GM23338 (cell line): ENCODE measurements at regions not wholly inside any gene's neighbourhood (a gene's known extent, or its start where the extent isn't known, plus 50 kb on each side); places are given as distances from the start of the nearest gene placed in this dataset.
A peak's percentile ranks its signal among the peaks of the same experiment; 100 is the strongest.

ENCODE experiments used
- ATAC-seq: fragments of 200-7000 bp; cut with Tn5 transposase; 3 replicates; pipeline ENCODE4 v1.9.1; 2020
- DNase-seq: peaks from one replicate; pipeline ENCODE4 v3.0.0-alpha.2; 2015; ENCODE audit warnings: low spot score
- H2AFZ ChIP-seq: fragments of 200-600 bp; sonication (generic); 2 replicates; pipeline ENCODE4 v1.8.0; 2016; ENCODE audit warnings: antibody characterized with exemption, mild to moderate bottlenecking, moderate library complexity
- H3F3A ChIP-seq: fragments of 200-600 bp; sonication (generic); replicated peaks from 2 replicates; pipeline ENCODE4 v1.8.0; 2017; ENCODE audit warnings: antibody characterized with exemption, mixed run types, low read depth
- H3K27ac ChIP-seq: fragments of 200-600 bp; sonication (generic); 2 replicates; pipeline ENCODE4 v1.6.1; 2016; ENCODE audit warnings: low read depth
- H3K27me3 ChIP-seq: fragments of 200-600 bp; sonication (generic); 2 replicates; pipeline ENCODE4 v1.8.0; 2016; ENCODE audit warnings: mild to moderate bottlenecking, mixed run types, moderate library complexity; ENCODE audit not compliant: insufficient read depth
- H3K36me3 ChIP-seq: fragments of 200-600 bp; sonication (generic); 2 replicates; pipeline ENCODE4 v1.8.0; 2016; ENCODE audit warnings: mild to moderate bottlenecking; ENCODE audit not compliant: insufficient read depth
- H3K4me1 ChIP-seq: fragments of 200-600 bp; sonication (generic); 2 replicates; pipeline ENCODE4 v1.8.0; 2016; ENCODE audit warnings: mild to moderate bottlenecking, moderate library complexity; ENCODE audit not compliant: insufficient read depth
- H3K4me2 ChIP-seq: fragments of 200-600 bp; sonication (generic); 2 replicates; pipeline ENCODE4 v1.7.1; 2017; ENCODE audit warnings: mixed run types
- H3K4me3 ChIP-seq: fragments of 200-600 bp; sonication (generic); 2 replicates; pipeline ENCODE4 v1.6.1; 2016; ENCODE audit warnings: mixed run types
- H3K79me2 ChIP-seq: fragments of 200-600 bp; sonication (generic); replicated peaks from 2 replicates; pipeline ENCODE4 v1.8.0; 2017; ENCODE audit warnings: mild to moderate bottlenecking; ENCODE audit not compliant: insufficient read depth
- H3K9me2 ChIP-seq: fragments of 200-600 bp; sonication (generic); 2 replicates; pipeline ENCODE4 v1.8.0; 2017; ENCODE audit not compliant: insufficient read depth
- H4K20me1 ChIP-seq: fragments of 200-600 bp; sonication (generic); replicated peaks from 2 replicates; pipeline ENCODE4 v1.8.0; 2017; ENCODE audit warnings: mild to moderate bottlenecking; ENCODE audit not compliant: insufficient read depth
- H3K27ac Mint-ChIP-seq: 2 replicates; pipeline ENCODE4 v1.8.0; 2020; ENCODE audit warnings: inconsistent platforms, mild to moderate bottlenecking, moderate library complexity, mixed read lengths
- H3K27me3 Mint-ChIP-seq: 3 replicates; pipeline ENCODE4 v1.8.0; 2022; ENCODE audit warnings: low read depth, mild to moderate bottlenecking, moderate library complexity, mixed read lengths, inconsistent platforms; ENCODE audit not compliant: insufficient read depth, poor library complexity
- H3K36me3 Mint-ChIP-seq: 3 replicates; pipeline ENCODE4 v1.8.0; 2021; ENCODE audit warnings: low read depth, mild to moderate bottlenecking, inconsistent platforms, moderate library complexity, mixed read lengths
- H3K4me1 Mint-ChIP-seq: 3 replicates; pipeline ENCODE4 v1.8.0; 2020; ENCODE audit warnings: mild to moderate bottlenecking, inconsistent platforms, mixed read lengths
- H3K4me3 Mint-ChIP-seq: 3 replicates; pipeline ENCODE4 v1.8.0; 2021; ENCODE audit warnings: moderate library complexity, mild to moderate bottlenecking, inconsistent platforms, mixed read lengths
- H3K9me3 Mint-ChIP-seq: 3 replicates; pipeline ENCODE4 v1.8.0; 2020; ENCODE audit warnings: moderate library complexity, mild to moderate bottlenecking, inconsistent platforms, mixed read lengths
- CREB1 ChIP-seq: fragments of 250-450 bp; sonication (Bioruptor Pico); IDR thresholded peaks from 2 replicates; pipeline ENCODE4 v1.5.0; 2020; ENCODE audit warnings: low read depth, mild to moderate bottlenecking, moderate library complexity
- EZH2 ChIP-seq: fragments of 200-600 bp; sonication (generic); IDR thresholded peaks from one replicate; pipeline ENCODE4 v1.8.0; 2017; ENCODE audit warnings: antibody characterized with exemption, mild to moderate bottlenecking, low read depth; ENCODE audit not compliant: unreplicated experiment
- EZH2phosphoT487 ChIP-seq: fragments of 200-600 bp; sonication (generic); IDR thresholded peaks from one replicate; pipeline ENCODE4 v1.8.1; 2018; ENCODE audit warnings: antibody characterized with exemption; ENCODE audit not compliant: unreplicated experiment
- JUNB ChIP-seq: IDR thresholded peaks from one replicate; pipeline ENCODE4 v1.6.1; 2016; ENCODE audit warnings: antibody characterized with exemption; ENCODE audit not compliant: unreplicated experiment
- NANOG ChIP-seq: IDR thresholded peaks from 2 replicates; pipeline ENCODE4 v1.6.1; 2016; ENCODE audit warnings: antibody characterized with exemption, borderline replicate concordance
- POLR2AphosphoS5 ChIP-seq: IDR thresholded peaks from 2 replicates; pipeline ENCODE4 v1.6.1; 2016; ENCODE audit warnings: antibody characterized with exemption, low read depth
- STAT1 ChIP-seq: IDR thresholded peaks from one replicate; pipeline ENCODE4 v1.6.1; 2016; ENCODE audit warnings: antibody characterized with exemption; ENCODE audit not compliant: unreplicated experiment
- ZNF114 ChIP-seq: fragments of 250-450 bp; sonication (Bioruptor Pico); IDR thresholded peaks from 2 replicates; pipeline ENCODE4 v1.5.0; 2020; ENCODE audit warnings: mild to moderate bottlenecking, moderate library complexity
- ZNF331 ChIP-seq: fragments of 250-450 bp; sonication (Bioruptor Pico); IDR thresholded peaks from 2 replicates; pipeline ENCODE4 v1.5.0; 2020; ENCODE audit warnings: low read depth, mild to moderate bottlenecking, moderate library complexity
- TF ChIP-seq, protein P1 (sequence below): IDR thresholded peaks from one replicate; pipeline ENCODE4 v1.6.1; 2018; ENCODE audit warnings: antibody characterized with exemption; ENCODE audit not compliant: unreplicated experiment
- TF ChIP-seq, protein P2 (sequence below), 2 experiments: fragments of 200-600 bp in 1 of 2; sonication (generic) in 1 of 2; conservative IDR thresholded peaks; 2 replicates each; pipeline versions ENCODE4 v1.5.1 to v1.6.1; 2016 to 2017; ENCODE audit warnings: antibody characterized with exemption in 2 of 2, low read depth in 2 of 2, mild to moderate bottlenecking in 2 of 2, moderate library complexity in 1 of 2
- TF ChIP-seq, protein P3 (sequence below): IDR thresholded peaks from 2 replicates; pipeline ENCODE4 v1.6.1; 2016; ENCODE audit warnings: antibody characterized with exemption

DNA sequence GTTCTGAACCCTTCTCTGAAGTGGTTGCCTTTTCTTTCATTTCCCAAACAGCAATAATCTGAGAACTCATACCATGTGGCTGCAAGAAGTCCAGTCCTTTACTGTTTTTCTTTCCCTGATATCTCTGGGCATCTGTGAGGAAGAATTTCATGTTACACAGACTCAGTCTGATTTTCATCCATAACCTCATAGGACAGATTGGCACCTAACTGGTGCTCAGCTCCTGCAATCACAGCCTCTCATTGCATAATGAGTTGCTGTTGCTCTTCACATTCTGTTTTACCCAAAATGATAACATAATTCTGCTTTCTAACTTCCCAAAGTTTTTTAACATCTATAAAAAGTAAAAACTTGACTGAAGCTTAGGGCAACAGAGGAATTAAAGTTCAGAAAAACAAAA is 472.2 kb upstream of the PBX1 start:
- Mint-ChIP-seq H3K27ac (no peak overlapping the region), H3K27me3 (no peaks in the 10 kb centered on the region), H3K4me3 (no peak overlapping the region), H3K9me3 (peaks cover 7% of the 10 kb centered on the region), H3K36me3 (peaks cover 4% of the 10 kb centered on the region; the same call in 2 of the 3 replicates), H3K4me1 (peaks cover 20% of the 10 kb centered on the region; the same call in 2 of the 3 replicates)
- H3K36me3 ChIP-seq, result no peaks in the 10 kb centered on the region
- no peak overlapping the region for H3K4me2 ChIP-seq
- ATAC-seq, result no peak
- H3K79me2 ChIP-seq, result no peaks in the 10 kb centered on the region
- H3K4me1 ChIP-seq, result 0 out of 2 replicates have a peak, but pooled peaks cover 9% of the 10 kb centered on the region
- H3K4me3 ChIP-seq, result no peak overlapping the region
- no peak for TF ChIP-seq NANOG
- no peak for TF ChIP-seq EZH2phosphoT487
- TF ChIP-seq ZNF331, result no peak
- TF ChIP-seq CREB1 (CRISPR knock-in tag), result no peak
- TF ChIP-seq, protein P1, sequence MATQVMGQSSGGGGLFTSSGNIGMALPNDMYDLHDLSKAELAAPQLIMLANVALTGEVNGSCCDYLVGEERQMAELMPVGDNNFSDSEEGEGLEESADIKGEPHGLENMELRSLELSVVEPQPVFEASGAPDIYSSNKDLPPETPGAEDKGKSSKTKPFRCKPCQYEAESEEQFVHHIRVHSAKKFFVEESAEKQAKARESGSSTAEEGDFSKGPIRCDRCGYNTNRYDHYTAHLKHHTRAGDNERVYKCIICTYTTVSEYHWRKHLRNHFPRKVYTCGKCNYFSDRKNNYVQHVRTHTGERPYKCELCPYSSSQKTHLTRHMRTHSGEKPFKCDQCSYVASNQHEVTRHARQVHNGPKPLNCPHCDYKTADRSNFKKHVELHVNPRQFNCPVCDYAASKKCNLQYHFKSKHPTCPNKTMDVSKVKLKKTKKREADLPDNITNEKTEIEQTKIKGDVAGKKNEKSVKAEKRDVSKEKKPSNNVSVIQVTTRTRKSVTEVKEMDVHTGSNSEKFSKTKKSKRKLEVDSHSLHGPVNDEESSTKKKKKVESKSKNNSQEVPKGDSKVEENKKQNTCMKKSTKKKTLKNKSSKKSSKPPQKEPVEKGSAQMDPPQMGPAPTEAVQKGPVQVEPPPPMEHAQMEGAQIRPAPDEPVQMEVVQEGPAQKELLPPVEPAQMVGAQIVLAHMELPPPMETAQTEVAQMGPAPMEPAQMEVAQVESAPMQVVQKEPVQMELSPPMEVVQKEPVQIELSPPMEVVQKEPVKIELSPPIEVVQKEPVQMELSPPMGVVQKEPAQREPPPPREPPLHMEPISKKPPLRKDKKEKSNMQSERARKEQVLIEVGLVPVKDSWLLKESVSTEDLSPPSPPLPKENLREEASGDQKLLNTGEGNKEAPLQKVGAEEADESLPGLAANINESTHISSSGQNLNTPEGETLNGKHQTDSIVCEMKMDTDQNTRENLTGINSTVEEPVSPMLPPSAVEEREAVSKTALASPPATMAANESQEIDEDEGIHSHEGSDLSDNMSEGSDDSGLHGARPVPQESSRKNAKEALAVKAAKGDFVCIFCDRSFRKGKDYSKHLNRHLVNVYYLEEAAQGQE, result no peak
- no peaks in the 10 kb centered on the region for H3F3A ChIP-seq
- H3K27ac ChIP-seq, result no peak overlapping the region
- no peak overlapping the region; the same call in 1 of the 2 replicates for H2AFZ ChIP-seq
- no peaks in the 10 kb centered on the region for H3K27me3 ChIP-seq
- no peaks in the 10 kb centered on the region for H3K9me2 ChIP-seq
- no peak for DNase-seq
- H4K20me1 ChIP-seq, result no peaks in the 10 kb centered on the region

DNA sequence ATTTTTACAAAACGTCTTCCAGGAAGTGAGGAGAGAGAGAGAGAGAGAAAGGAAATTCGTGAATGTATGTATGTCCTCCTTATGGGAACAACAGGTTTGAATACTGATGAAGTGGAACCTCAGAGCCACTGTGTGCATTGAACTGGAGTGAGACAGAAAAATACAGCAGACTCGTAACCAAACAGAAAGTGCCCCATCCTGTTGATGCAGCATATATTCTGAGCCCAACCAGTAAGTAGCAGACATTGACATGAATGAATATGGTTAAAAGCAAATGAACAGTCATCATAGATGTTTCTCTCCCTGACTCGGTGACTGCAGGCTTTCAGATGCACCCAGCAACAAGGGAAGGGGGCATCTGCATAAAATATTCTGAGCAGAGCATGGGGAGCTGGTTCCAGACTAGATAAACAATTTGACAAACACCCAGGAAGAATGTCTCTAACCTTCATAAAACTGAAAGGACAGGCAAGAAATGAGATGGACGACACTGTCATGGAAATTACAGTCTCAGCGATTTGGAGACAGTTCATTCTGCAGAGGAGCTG is 471.0 kb upstream of the PBX1 start:
- Histone ChIP-seq H3K4me2 (peak overlapping the region; percentile 48; the same call in 1 of the 2 replicates), H3K79me2 (no peaks in the 10 kb centered on the region), H3K9me2 (no peaks in the 10 kb centered on the region), H3K4me3 (no peak overlapping the region), H3F3A (no peaks in the 10 kb centered on the region), H3K27me3 (no peaks in the 10 kb centered on the region), H4K20me1 (no peaks in the 10 kb centered on the region), H3K4me1 (0 out of 2 replicates have a peak, but pooled peaks cover 9% of the 10 kb centered on the region), H3K36me3 (peaks cover 3% of the 10 kb centered on the region; the same call in 1 of the 2 replicates), H2AFZ (peak overlapping the region; percentile 41; the same call in 1 of the 2 replicates), H3K27ac (no peak overlapping the region)
- no peaks in the 10 kb centered on the region for H3K27me3 Mint-ChIP-seq
- H3K9me3 Mint-ChIP-seq, result peaks cover 19% of the 10 kb centered on the region
- TF ChIP-seq ZNF331 (no peak), STAT1 (no peak), EZH2 (no peak), JUNB (no peak), NANOG (no peak), EZH2phosphoT487 (no peak), ZNF114 (CRISPR knock-in tag) (no peak), POLR2AphosphoS5 (no peak), CREB1 (CRISPR knock-in tag) (no peak)
- TF ChIP-seq, protein P2, sequence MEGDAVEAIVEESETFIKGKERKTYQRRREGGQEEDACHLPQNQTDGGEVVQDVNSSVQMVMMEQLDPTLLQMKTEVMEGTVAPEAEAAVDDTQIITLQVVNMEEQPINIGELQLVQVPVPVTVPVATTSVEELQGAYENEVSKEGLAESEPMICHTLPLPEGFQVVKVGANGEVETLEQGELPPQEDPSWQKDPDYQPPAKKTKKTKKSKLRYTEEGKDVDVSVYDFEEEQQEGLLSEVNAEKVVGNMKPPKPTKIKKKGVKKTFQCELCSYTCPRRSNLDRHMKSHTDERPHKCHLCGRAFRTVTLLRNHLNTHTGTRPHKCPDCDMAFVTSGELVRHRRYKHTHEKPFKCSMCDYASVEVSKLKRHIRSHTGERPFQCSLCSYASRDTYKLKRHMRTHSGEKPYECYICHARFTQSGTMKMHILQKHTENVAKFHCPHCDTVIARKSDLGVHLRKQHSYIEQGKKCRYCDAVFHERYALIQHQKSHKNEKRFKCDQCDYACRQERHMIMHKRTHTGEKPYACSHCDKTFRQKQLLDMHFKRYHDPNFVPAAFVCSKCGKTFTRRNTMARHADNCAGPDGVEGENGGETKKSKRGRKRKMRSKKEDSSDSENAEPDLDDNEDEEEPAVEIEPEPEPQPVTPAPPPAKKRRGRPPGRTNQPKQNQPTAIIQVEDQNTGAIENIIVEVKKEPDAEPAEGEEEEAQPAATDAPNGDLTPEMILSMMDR (conservative IDR thresholded peaks at IDR 0.05; ENCODE audit: low read depth in 2 of 2), result no peak
- TF ChIP-seq, protein P1, result no peak
- TF ChIP-seq, protein P3, sequence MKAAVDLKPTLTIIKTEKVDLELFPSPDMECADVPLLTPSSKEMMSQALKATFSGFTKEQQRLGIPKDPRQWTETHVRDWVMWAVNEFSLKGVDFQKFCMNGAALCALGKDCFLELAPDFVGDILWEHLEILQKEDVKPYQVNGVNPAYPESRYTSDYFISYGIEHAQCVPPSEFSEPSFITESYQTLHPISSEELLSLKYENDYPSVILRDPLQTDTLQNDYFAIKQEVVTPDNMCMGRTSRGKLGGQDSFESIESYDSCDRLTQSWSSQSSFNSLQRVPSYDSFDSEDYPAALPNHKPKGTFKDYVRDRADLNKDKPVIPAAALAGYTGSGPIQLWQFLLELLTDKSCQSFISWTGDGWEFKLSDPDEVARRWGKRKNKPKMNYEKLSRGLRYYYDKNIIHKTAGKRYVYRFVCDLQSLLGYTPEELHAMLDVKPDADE, result no peak
- H3K27ac Mint-ChIP-seq, result no peak overlapping the region; the same call in 1 of the 2 replicates
- DNase-seq (no peak), ATAC-seq (no peak)
- peaks cover 15% of the 10 kb centered on the region; the same call in 2 of the 3 replicates for H3K36me3 Mint-ChIP-seq
- H3K4me1 Mint-ChIP-seq, result peaks cover 20% of the 10 kb centered on the region; the same call in 2 of the 3 replicates
- no peak overlapping the region for H3K4me3 Mint-ChIP-seq
